Hepatocyte (in vitro differentiated cells): ENCODE measurements at regions not wholly inside any gene's neighbourhood (a gene's known extent, or its start where the extent isn't known, plus 50 kb on each side); places are given as distances from the start of the nearest gene placed in this dataset.

Source experiments
- DNase-seq: peaks from one replicate; pipeline ENCODE4 v3.0.0-alpha.2; 2016; ENCODE audit warnings: low spot score
- H2AFZ ChIP-seq: fragments of 200-600 bp; sonication (generic); 2 replicates; pipeline ENCODE4 v1.6.0; 2016; ENCODE audit warnings: antibody characterized with exemption, mild to moderate bottlenecking
- H3K27ac ChIP-seq: fragments of 200-600 bp; sonication (generic); 2 replicates; pipeline ENCODE4 v1.5.1; 2016; ENCODE audit warnings: mild to moderate bottlenecking
- H3K27me3 ChIP-seq: fragments of 200-600 bp; sonication (generic); 2 replicates; pipeline ENCODE4 v1.6.1; 2016
- H3K36me3 ChIP-seq: fragments of 200-600 bp; sonication (generic); replicated peaks from 2 replicates; pipeline ENCODE4 v1.5.1; 2016; ENCODE audit warnings: low read depth; ENCODE audit not compliant: insufficient read depth
- H3K4me1 ChIP-seq: fragments of 200-600 bp; sonication (generic); 2 replicates; pipeline ENCODE4 v1.5.1; 2016; ENCODE audit warnings: mild to moderate bottlenecking, moderate library complexity; ENCODE audit not compliant: insufficient read depth
- H3K4me2 ChIP-seq: fragments of 200-600 bp; sonication (generic); 2 replicates; pipeline ENCODE4 v1.6.0; 2016
- H3K4me3 ChIP-seq: fragments of 200-600 bp; sonication (generic); 2 replicates; pipeline ENCODE4 v1.5.1; 2016; ENCODE audit warnings: mild to moderate bottlenecking
- H3K79me2 ChIP-seq: fragments of 200-600 bp; sonication (generic); 2 replicates; pipeline ENCODE4 v1.6.0; 2017; ENCODE audit warnings: mild to moderate bottlenecking
- H3K9me2 ChIP-seq: fragments of 200-600 bp; sonication (generic); replicated peaks from 2 replicates; pipeline ENCODE4 v1.6.0; 2017; ENCODE audit warnings: mild to moderate bottlenecking; ENCODE audit not compliant: insufficient read depth
- H3K9me3 ChIP-seq: fragments of 200-600 bp; sonication (generic); 2 replicates; pipeline ENCODE4 v1.5.1; 2016; ENCODE audit warnings: low read depth, mild to moderate bottlenecking
- H4K20me1 ChIP-seq: fragments of 200-600 bp; sonication (generic); 2 replicates; pipeline ENCODE4 v1.6.0; 2016; ENCODE audit warnings: mild to moderate bottlenecking; ENCODE audit not compliant: insufficient read depth, poor library complexity, severe bottlenecking
- EZH2 ChIP-seq: fragments of 200-600 bp; sonication (generic); IDR thresholded peaks from 2 replicates; pipeline ENCODE4 v1.6.1; 2016; ENCODE audit warnings: antibody characterized with exemption, mild to moderate bottlenecking, borderline replicate concordance
- EZH2phosphoT487 ChIP-seq: fragments of 200-600 bp; sonication (generic); IDR thresholded peaks from one replicate; pipeline ENCODE4 v1.6.1; 2018; ENCODE audit warnings: antibody characterized with exemption, mild to moderate bottlenecking, low read depth, moderate library complexity; ENCODE audit not compliant: unreplicated experiment, severe bottlenecking
- WGBS: methylation state at CpG from one replicate; pipeline ENCODE4 v1.1.6; 2016; ENCODE audit warnings: low lambda C conversion rate; ENCODE audit errors: missing lambda C conversion rate; 5-methylcytosine and 5-hydroxymethylcytosine counted together
- TF ChIP-seq, protein P1 (sequence below): fragments of 200-600 bp; sonication (generic); IDR thresholded peaks from 2 replicates; pipeline ENCODE4 v1.5.1; 2016; ENCODE audit warnings: antibody characterized with exemption, mild to moderate bottlenecking; ENCODE audit not compliant: poor library complexity

GRCh38 chr18:41618147-41618546, 336.9 kb upstream of the PIK3C3 start:
- 84% methylated on average over 1 of the region's 1 CpG for WGBS

DNA sequence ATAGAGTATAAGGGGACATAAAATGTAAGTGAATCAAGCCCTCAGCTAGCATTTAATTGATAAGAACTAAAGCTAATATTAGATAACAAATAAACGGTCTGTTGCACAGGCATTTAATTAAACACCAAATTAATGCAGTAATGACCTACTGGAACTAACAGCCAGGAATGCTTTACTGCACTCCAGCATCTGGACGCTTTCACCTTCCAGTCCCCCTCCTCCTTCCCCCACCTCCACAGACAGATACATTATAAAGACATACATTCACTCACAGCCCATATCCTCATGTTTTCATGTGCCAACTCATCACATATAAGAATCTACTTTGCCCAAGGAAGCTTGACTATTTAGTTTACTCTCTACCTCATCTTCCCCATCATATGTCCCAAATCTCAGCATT, 337.4 kb upstream of the PIK3C3 start:
- Histone ChIP-seq H3K4me3 (no peak overlapping the region), H2AFZ (no peak overlapping the region), H3K9me3 (no peaks in the 10 kb centered on the region), H3K4me1 (no peaks in the 10 kb centered on the region), H3K4me2 (no peak overlapping the region), H3K79me2 (no peaks in the 10 kb centered on the region), H3K9me2 (no peaks in the 10 kb centered on the region), H3K27me3 (no peaks in the 10 kb centered on the region), H3K36me3 (no peaks in the 10 kb centered on the region), H3K27ac (no peak overlapping the region), H4K20me1 (no peaks in the 10 kb centered on the region)
- 57% methylated on average over 2 of the region's 2 CpGs for WGBS
- TF ChIP-seq EZH2phosphoT487: no peak
- TF ChIP-seq, protein P1, sequence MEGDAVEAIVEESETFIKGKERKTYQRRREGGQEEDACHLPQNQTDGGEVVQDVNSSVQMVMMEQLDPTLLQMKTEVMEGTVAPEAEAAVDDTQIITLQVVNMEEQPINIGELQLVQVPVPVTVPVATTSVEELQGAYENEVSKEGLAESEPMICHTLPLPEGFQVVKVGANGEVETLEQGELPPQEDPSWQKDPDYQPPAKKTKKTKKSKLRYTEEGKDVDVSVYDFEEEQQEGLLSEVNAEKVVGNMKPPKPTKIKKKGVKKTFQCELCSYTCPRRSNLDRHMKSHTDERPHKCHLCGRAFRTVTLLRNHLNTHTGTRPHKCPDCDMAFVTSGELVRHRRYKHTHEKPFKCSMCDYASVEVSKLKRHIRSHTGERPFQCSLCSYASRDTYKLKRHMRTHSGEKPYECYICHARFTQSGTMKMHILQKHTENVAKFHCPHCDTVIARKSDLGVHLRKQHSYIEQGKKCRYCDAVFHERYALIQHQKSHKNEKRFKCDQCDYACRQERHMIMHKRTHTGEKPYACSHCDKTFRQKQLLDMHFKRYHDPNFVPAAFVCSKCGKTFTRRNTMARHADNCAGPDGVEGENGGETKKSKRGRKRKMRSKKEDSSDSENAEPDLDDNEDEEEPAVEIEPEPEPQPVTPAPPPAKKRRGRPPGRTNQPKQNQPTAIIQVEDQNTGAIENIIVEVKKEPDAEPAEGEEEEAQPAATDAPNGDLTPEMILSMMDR: no peak
- no peak for DNase-seq

More at GRCh38 chr18:41618147-41618546, 336.9 kb upstream of the PIK3C3 start:
- H3K79me2 ChIP-seq: no peaks in the 10 kb centered on the region
- H4K20me1 ChIP-seq: no peaks in the 10 kb centered on the region
- no peak overlapping the region for H3K27ac ChIP-seq
- DNase-seq: no peak
- no peaks in the 10 kb centered on the region for H3K9me2 ChIP-seq
- H3K4me1 ChIP-seq: no peaks in the 10 kb centered on the region
- no peak overlapping the region for H3K4me3 ChIP-seq
- H2AFZ ChIP-seq: no peak overlapping the region
- no peak for TF ChIP-seq EZH2
- TF ChIP-seq, protein P1: no peak
- TF ChIP-seq EZH2phosphoT487: no peak
- no peak overlapping the region for H3K4me2 ChIP-seq
- no peaks in the 10 kb centered on the region for H3K9me3 ChIP-seq
- H3K36me3 ChIP-seq: no peaks in the 10 kb centered on the region
- no peaks in the 10 kb centered on the region for H3K27me3 ChIP-seq

DNA sequence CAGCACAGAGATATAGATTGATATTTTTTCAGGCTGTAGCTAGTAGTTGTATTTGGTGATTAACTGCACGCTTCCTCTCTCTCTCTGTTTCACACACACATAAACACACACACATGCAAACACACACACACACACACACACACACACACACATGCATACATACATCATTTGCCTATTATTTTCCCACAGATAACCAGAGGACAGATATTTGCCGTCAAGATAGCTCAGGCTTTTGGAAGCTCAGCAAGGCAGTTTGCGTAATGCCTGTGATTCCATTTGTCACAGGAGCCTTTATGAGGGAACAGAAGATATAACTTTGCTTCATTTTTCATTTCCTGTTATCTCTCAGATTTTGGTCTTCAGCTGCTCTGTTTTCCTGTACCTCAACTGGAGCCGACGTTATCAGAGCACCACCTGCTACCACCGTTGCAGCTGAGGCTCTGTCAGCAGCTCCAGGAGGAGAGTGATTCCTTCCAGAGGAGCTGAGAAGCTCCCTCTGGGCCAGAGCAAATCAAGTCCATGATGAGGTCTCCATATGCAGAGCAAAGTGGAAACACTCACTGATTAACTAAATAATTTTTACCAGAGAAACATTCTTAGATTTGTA, 341.9 kb upstream of the PIK3C3 start:
- TF ChIP-seq EZH2 (no peak), EZH2phosphoT487 (no peak)
- TF ChIP-seq, protein P1: no peak
- H4K20me1 ChIP-seq: no peaks in the 10 kb centered on the region
- H3K27ac ChIP-seq: no peak overlapping the region
- H3K9me2 ChIP-seq: no peaks in the 10 kb centered on the region
- no peak overlapping the region for H2AFZ ChIP-seq
- H3K9me3 ChIP-seq: no peaks in the 10 kb centered on the region
- H3K79me2 ChIP-seq: no peaks in the 10 kb centered on the region
- 66% methylated on average over 6 of the region's 6 CpGs for WGBS
- peak overlapping the region; percentile 41 for H3K4me2 ChIP-seq
- H3K4me3 ChIP-seq: no peak overlapping the region
- H3K4me1 ChIP-seq: no peaks in the 10 kb centered on the region
- no peak for DNase-seq
- no peaks in the 10 kb centered on the region for H3K36me3 ChIP-seq
- no peaks in the 10 kb centered on the region for H3K27me3 ChIP-seq

DNA sequence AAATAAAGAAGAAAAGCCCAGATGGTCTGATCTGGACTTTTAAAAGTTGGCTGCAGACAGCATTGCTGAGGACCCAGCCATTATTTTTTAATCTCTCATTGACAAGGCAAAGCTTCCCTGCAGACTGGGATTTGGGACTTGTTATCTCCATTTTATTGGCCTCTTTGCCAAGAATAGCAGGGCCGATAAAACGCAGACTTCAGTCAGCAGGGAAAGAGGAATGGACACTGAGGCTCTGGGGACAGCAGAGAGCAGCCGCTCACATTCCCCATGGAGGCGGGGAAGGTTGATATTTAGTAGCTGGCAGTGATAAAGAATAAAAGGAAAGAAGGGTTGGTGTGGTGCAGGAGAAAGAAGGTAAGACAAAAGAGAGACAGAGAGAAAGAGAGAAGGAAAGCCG, 350.1 kb upstream of the PIK3C3 start:
- Histone ChIP-seq H4K20me1 (no peaks in the 10 kb centered on the region), H3K4me2 (no peak overlapping the region)
- 29% methylated on average over 5 of the region's 5 CpGs for WGBS

More for the DNA sequence above, 350.1 kb upstream of the PIK3C3 start:
- H3K4me3 ChIP-seq: no peak overlapping the region
- H3K27ac ChIP-seq: no peak overlapping the region
- no peaks in the 10 kb centered on the region for H3K27me3 ChIP-seq
- no peaks in the 10 kb centered on the region for H3K4me1 ChIP-seq
- H3K9me2 ChIP-seq: no peaks in the 10 kb centered on the region
- peak; percentile 10 for DNase-seq
- H2AFZ ChIP-seq: no peak overlapping the region
- no peaks in the 10 kb centered on the region for H3K79me2 ChIP-seq
- no peaks in the 10 kb centered on the region for H3K36me3 ChIP-seq
- H3K9me3 ChIP-seq: no peaks in the 10 kb centered on the region
- TF ChIP-seq EZH2phosphoT487 (no peak), EZH2 (no peak)
- TF ChIP-seq, protein P1: no peak
